ENCODE measurements at regions not wholly inside any gene's neighbourhood (a gene's known extent, or its start where the extent isn't known, plus 50 kb on each side); places are given as distances from the start of the nearest gene placed in this dataset.

- Histone ChIP-seq H3K4me3 (ENCODE audit: control extremely low read depth in 1 of 5, extremely low read depth in 1 of 5, insufficient read depth in 1 of 5, low read depth in 2 of 5, low read length in 4 of 5) (no peak overlapping the region), H3K79me2 (ENCODE audit: control insufficient read depth, insufficient read depth, low read length) (no peaks in the 10 kb centered on the region), H4K20me1 (ENCODE audit: control insufficient read depth, insufficient read depth, low read length, poor library complexity, severe bottlenecking) (no peaks in the 10 kb centered on the region), H3K4me1 (ENCODE audit: control insufficient read depth in 2 of 2, insufficient read depth in 2 of 2, low read length in 2 of 2) (no peaks in the 10 kb centered on the region), H3K36me3 (replicated peaks in 1 of 2; ENCODE audit: control extremely low read depth in 1 of 2, control insufficient read depth in 1 of 2, extremely low read depth in 1 of 2, insufficient read depth in 2 of 2, low read length in 1 of 2) (no peaks in the 10 kb centered on the region), H3K27ac (ENCODE audit: low read length in 2 of 2) (no peak overlapping the region), H3K4me2 (replicated peaks; ENCODE audit: low read depth, low read length, poor library complexity, severe bottlenecking) (no peak overlapping the region), H3K27me3 (replicated peaks in 1 of 4; ENCODE audit: control extremely low read depth in 1 of 4, control insufficient read depth in 3 of 4, insufficient read depth in 4 of 4, low read length in 3 of 4) (no peaks in the 10 kb centered on the region), H3K9me3 (ENCODE audit: control extremely low read depth in 1 of 3, control insufficient read depth in 2 of 3, insufficient read depth in 1 of 3, low read length in 2 of 3) (peaks cover 0 to 12% (median 0%) of the 10 kb centered on the region in 3 donors), H2AFZ (ENCODE audit: insufficient read depth, low read depth, low read length, poor library complexity, severe bottlenecking) (no peak overlapping the region), H3K9ac (ENCODE audit: low read length) (no peak overlapping the region)
- ATAC-seq (ENCODE audit: low read depth) (no peak), DNase-seq (no peak)
- ChIA-PET POLR2A (no interaction called here), CTCF (no interaction called here)
- no CpG with 5 or more reads among the region's 3 CpGs for WGBS (ENCODE audit: insufficient coverage)
- H3K27me3 Mint-ChIP-seq: no peaks in the 10 kb centered on the region
- no peak overlapping the region for H3K27ac Mint-ChIP-seq
- no peaks in the 10 kb centered on the region for H3K9me3 Mint-ChIP-seq (ENCODE audit: insufficient read depth)
- H3K4me3 Mint-ChIP-seq: no peak overlapping the region
- no peaks in the 10 kb centered on the region for H3K4me1 Mint-ChIP-seq
- no peak for TF ChIP-seq EZH2 (IDR thresholded peaks at IDR 0.05; ENCODE audit: borderline replicate concordance, insufficient read depth, low read depth, low read length, poor library complexity, severe bottlenecking)
- intact Hi-C loops (cut with micrococcal nuclease): no loop called here
Measured at GRCh38 chr12:19002216-19002615, 127.3 kb upstream of the PLEKHA5 start.

GRCh38 chr12:19003141-19003540 lies 126.4 kb upstream of the PLEKHA5 start:
- no peaks in the 10 kb centered on the region for H4K20me1 ChIP-seq (ENCODE audit: control insufficient read depth, insufficient read depth, low read length, poor library complexity, severe bottlenecking)
- DNase-seq: no peak
- no peaks in the 10 kb centered on the region for H3K79me2 ChIP-seq (ENCODE audit: control insufficient read depth, insufficient read depth, low read length)
- no peaks in the 10 kb centered on the region for H3K4me1 Mint-ChIP-seq
- H3K9me3 Mint-ChIP-seq (ENCODE audit: insufficient read depth): no peaks in the 10 kb centered on the region
- no peak overlapping the region for H3K4me2 ChIP-seq (replicated peaks; ENCODE audit: low read depth, low read length, poor library complexity, severe bottlenecking)
- intact Hi-C loops (cut with micrococcal nuclease): no loop called here
- H3K9ac ChIP-seq (ENCODE audit: low read length): no peak overlapping the region
- H3K27me3 Mint-ChIP-seq: no peaks in the 10 kb centered on the region
- H2AFZ ChIP-seq (ENCODE audit: insufficient read depth, low read depth, low read length, poor library complexity, severe bottlenecking): no peak overlapping the region
- ChIA-PET CTCF (no interaction called here), POLR2A (no interaction called here)
- H3K27ac ChIP-seq (ENCODE audit: low read length in 2 of 2): no peak overlapping the region
- H3K4me3 Mint-ChIP-seq: no peak overlapping the region
- no peak for TF ChIP-seq EZH2 (IDR thresholded peaks at IDR 0.05; ENCODE audit: borderline replicate concordance, insufficient read depth, low read depth, low read length, poor library complexity, severe bottlenecking)
- no peak for TF ChIP-seq CTCF (IDR thresholded peaks at IDR 0.05)
- ATAC-seq (ENCODE audit: low read depth): no peak
- peaks cover 0 to 9% (median 0%) of the 10 kb centered on the region in 3 donors for H3K9me3 ChIP-seq (ENCODE audit: control extremely low read depth in 1 of 3, control insufficient read depth in 2 of 3, insufficient read depth in 1 of 3, low read length in 2 of 3)
- WGBS (ENCODE audit: insufficient coverage): 67% methylated on average over 2 of the region's 2 CpGs
- H3K4me3 ChIP-seq (ENCODE audit: control extremely low read depth in 1 of 5, extremely low read depth in 1 of 5, insufficient read depth in 1 of 5, low read depth in 2 of 5, low read length in 4 of 5): no peak overlapping the region
- no peaks in the 10 kb centered on the region for H3K36me3 ChIP-seq (replicated peaks in 1 of 2; ENCODE audit: control extremely low read depth in 1 of 2, control insufficient read depth in 1 of 2, extremely low read depth in 1 of 2, insufficient read depth in 2 of 2, low read length in 1 of 2)
- H3K27me3 ChIP-seq (replicated peaks in 1 of 4; ENCODE audit: control extremely low read depth in 1 of 4, control insufficient read depth in 3 of 4, insufficient read depth in 4 of 4, low read length in 3 of 4): no peaks in the 10 kb centered on the region
- H3K4me1 ChIP-seq (ENCODE audit: control insufficient read depth in 2 of 2, insufficient read depth in 2 of 2, low read length in 2 of 2): no peaks in the 10 kb centered on the region
- no peak overlapping the region for H3K27ac Mint-ChIP-seq

All from B cell (primary cell).